Tibial nerve (tissue), 3 donors: ENCODE measurements at regions not wholly inside any gene's neighbourhood (a gene's known extent, or its start where the extent isn't known, plus 50 kb on each side); places are given as distances from the start of the nearest gene placed in this dataset.
A peak's percentile ranks its signal among the peaks of the same experiment; 100 is the strongest.

Experiments
- CTCF ChIP-seq, 5 experiments: fragments of 200-600 bp in 3 of 5; fragments of 450-650 bp in 2 of 5; sonication (generic) in 3 of 5; IDR thresholded peaks; one replicate each; pipeline ENCODE4 v1.5.1; 2016 to 2019; ENCODE audit warnings: antibody characterized with exemption in 5 of 5, mild to moderate bottlenecking in 3 of 5, moderate library complexity in 2 of 5
- POLR2A ChIP-seq, 2 donors: fragments of 450-650 bp; IDR thresholded peaks; one replicate each; pipeline ENCODE4 v1.6.1; 2017; ENCODE audit warnings: antibody characterized with exemption in 2 of 2, mild to moderate bottlenecking in 2 of 2, moderate library complexity in 2 of 2

GRCh38 chr2:6773007-6773693, 92.6 kb downstream of the CMPK2 start:
- TF ChIP-seq CTCF (IDR thresholded peaks at IDR 0.05) (peak; percentile 77 to 90 (median 83)), POLR2A (IDR thresholded peaks at IDR 0.05) (no peak)
